ENCODE measurements at regions not wholly inside any gene's neighbourhood (a gene's known extent, or its start where the extent isn't known, plus 50 kb on each side); places are given as distances from the start of the nearest gene placed in this dataset.
A peak's percentile ranks its signal among the peaks of the same experiment; 100 is the strongest.

DNA sequence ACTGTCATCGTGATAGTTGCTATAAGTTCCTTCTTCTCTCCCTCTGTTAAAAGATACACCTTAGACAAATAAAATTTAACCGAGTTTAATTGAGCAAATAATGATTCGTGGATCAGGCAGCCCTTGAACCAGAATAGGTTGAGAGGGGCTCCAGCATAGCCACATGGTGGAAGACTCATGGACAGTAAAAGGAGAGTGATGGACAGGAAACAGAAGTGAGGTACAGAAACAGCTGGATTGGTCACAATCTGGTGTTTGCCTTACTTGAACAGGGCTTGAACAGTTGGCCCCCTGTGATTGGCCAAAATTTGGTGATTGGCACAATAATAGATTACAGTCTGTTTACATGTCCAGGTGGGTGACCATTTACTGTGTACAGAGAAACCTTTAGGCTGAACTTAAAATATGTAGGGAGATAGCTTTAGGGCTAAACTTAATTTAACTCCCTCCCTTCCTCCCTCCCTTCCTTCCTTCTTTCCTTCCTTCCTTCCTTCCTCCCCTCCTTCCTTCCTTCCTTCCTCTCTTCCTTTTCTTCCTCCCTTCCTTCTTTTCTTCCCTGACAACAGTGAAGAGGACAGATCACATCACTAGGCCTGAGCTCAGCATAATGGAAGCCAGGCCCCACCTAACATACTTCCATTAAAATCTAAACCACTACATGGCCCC lies 531.8 kb upstream of the JARID2 start:
- no peak for DNase-seq (ENCODE audit: low spot score)
- intact Hi-C loops (cut with DNase I) = no loop called here

DNA sequence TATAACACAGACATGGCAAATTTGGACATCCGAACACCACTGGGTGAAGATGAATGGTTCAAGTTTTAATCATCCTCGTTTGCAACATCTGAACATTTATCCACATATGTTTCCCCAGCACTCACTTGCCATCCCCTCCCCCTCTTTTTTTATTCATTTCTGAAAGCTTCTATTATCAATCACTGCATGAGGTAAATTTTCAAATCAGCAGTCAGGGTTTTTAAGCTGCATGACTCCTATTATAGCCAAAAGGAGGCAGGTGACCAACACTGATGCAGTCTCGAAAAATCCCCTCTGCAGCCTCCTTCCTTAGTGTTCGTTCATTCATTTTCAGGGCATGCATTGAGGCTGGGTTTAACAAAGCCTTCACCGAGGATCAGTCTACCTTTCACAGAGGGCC lies 530.8 kb upstream of the JARID2 start:
- intact Hi-C loops (cut with DNase I) = no loop called here
- no peak for DNase-seq (ENCODE audit: low spot score)

- no peak for DNase-seq (ENCODE audit: low spot score)
- intact Hi-C loops (cut with DNase I) = no loop called here
Measured at GRCh38 chr6:14716499-14717146, 529.2 kb upstream of the JARID2 start.

GRCh38 chr6:14717307-14717706 lies 528.6 kb upstream of the JARID2 start:
- intact Hi-C loops (cut with DNase I) = no loop called here
- no peak for DNase-seq (ENCODE audit: low spot score)

- intact Hi-C loops (cut with DNase I) = no loop called here
- no peak for DNase-seq (ENCODE audit: low spot score)
Measured at GRCh38 chr6:14718861-14719260, 527.0 kb upstream of the JARID2 start.

DNA sequence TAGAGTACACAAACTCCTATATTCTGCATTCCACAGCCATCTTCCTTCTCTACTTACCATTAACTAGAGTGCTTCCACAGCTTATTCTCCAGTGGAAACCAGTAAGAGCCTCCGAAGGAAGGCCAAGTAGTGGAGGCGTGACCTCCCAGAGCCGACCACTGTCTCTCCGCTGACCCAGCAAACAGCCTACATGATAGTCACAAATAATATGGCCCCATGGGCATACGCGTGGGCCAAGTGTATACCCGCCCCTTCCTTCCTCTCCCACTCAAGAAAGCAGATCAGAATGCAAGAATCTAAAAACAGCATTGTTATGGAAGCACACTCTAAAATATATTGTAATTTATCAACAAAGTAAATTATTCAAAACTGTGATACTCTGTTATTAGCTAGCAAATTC lies 526.6 kb upstream of the JARID2 start:
- intact Hi-C loops (cut with DNase I) = no loop called here
- DNase-seq (ENCODE audit: low spot score) = no peak

DNA sequence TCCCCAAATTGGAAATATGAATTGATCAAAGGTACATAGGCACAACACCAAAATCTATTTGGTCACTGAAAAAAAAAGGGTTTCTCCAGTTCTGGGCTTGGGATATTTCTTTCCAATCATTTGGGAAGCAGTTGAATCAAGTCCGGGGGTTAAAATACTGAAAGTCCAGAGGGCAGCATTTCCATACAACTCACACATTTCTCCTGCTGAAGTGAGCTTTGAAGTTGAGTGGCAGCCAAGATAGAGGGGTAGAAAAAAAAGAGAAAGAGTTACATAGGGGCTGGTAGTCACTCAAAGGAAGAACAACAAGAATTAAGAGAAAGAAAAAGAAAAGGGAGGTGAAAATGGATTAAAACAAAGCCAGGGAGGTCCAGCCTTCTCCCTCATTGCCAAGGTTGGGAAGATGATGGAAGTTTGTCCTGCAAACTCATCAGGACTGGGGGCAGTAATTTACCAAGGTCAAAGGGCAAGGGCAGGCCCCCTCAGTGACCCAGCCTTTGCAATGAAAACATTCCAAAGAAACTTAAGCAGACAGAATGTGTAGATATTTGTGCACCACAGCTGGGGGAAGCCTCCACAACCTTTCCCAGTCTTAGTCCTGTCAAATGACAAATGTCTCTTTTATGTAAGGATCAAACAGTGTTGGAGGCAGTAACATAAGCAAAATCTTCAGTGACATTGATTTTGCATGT lies 525.3 kb upstream of the JARID2 start:
- intact Hi-C loops (cut with DNase I) = loop anchor here in 1 of 2 donors (1.0 kb wide), 1 partner anchor 8 kb away; no protein-coding TSS in a partner anchor
- DNase-seq (ENCODE audit: low spot score) = no peak

GRCh38 chr6:14721103-14721758 lies 524.6 kb upstream of the JARID2 start:
- DNase-seq (ENCODE audit: low spot score) = no peak
- intact Hi-C loops (cut with DNase I) = no loop called here

DNA sequence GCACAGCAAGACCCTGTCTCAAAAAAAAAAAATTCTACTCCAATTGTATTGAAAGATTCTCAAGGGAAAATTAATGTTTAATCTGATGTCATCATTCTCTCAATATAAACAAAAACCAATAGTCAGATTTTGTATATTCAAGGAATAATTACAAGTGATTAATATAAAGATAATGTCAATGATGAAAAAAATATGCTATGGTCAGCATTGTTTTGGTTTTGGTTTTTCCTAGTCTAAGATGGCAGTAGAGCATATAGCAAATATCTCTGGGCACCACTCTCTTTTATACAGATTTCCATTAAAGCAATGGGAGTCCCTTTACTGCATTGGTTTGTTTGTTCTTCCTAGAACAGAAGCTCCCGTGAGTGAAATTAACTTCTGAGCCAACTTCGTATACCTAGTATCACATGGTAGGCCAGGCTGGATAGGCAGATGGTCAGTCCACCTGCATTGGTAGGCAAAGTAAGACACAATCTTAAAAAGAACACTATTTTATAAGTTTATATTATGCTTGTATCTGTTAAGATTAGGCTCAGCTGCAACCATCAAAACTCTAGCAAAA lies 523.8 kb upstream of the JARID2 start:
- intact Hi-C loops (cut with DNase I) = no loop called here
- no peak for DNase-seq (ENCODE audit: low spot score)

GRCh38 chr6:14722704-14723103 lies 523.2 kb upstream of the JARID2 start:
- intact Hi-C loops (cut with DNase I) = no loop called here
- DNase-seq (ENCODE audit: low spot score) = no peak

- DNase-seq (ENCODE audit: low spot score) = no peak
- intact Hi-C loops (cut with DNase I) = no loop called here
Measured at GRCh38 chr6:14723535-14724086, 522.3 kb upstream of the JARID2 start.

DNA sequence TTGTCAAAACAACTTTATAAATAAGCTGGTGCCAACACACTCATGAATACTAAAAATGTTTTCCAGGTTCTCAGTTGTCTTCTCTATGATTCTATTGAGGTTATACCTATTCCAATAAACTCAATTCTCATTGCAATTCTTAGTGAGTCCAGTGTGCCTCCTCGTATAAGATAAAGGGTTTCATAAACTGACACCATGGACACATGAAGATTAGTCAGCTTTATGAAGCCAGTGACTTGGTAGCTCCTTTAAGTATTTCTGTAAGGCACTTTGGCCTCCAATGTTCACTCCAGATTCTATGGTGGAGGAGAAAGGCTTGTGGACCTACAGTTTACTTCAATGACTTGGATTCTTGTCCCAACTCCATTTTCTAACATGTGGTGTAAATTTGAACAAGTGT lies 521.3 kb upstream of the JARID2 start:
- intact Hi-C loops (cut with DNase I) = no loop called here
- DNase-seq (ENCODE audit: low spot score) = no peak

GRCh38 chr6:14726816-14727493 lies 518.9 kb upstream of the JARID2 start:
- intact Hi-C loops (cut with DNase I) = no loop called here
- DNase-seq (ENCODE audit: low spot score) = no peak

DNA sequence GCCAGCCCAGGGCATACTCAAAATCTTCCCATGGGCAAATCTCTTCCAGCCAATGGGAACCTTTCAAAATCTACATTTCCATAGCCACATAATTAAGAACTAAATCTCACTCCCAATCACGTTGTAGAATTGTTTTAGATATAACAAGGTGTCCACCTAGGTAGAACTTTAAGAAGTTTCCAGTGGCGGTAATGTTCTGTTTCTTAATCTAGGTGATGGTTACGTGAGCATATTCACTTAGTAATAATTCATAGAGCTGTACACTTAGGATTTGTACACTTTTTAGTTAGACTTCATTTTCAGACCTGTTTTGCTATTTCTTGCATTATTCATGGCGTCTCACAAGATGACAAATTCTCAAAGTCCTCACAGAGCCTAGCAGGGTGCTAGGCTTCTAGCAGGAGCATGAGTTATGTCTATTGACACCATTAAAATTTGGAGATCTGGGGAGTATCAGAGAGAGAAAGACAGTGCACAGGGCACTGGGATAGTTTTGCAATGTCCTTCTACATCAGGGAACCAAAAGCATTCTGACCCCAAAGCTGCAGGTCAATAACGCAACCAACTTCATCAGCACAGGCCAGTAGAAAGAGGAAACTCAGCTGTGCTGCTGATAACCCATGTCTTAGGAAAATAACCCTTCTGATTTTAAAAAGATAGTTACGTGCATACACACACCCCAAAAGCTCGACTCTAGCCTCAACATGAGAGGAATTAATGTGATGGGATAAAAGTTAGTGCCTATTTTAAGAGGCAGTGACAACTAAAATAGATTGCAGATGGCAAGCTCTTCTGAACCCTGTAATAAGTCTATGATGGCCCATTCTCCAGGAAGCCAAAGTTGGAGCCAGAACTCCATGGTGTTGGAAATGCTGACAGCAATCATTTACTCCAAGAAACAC lies 518.1 kb upstream of the JARID2 start:
- intact Hi-C loops (cut with DNase I) = loop anchor here in 1 of 2 donors (1.0 kb wide), 1 partner anchor 7 kb away; no protein-coding TSS in a partner anchor
- DNase-seq (ENCODE audit: low spot score) = no peak

GRCh38 chr6:14728396-14729024 lies 517.4 kb upstream of the JARID2 start:
- DNase-seq (ENCODE audit: low spot score) = peak; percentile 87
- intact Hi-C loops (cut with DNase I) = loop anchor here in 1 of 2 donors (1.0 kb wide), 1 partner anchor 8 kb away; no protein-coding TSS in a partner anchor

DNA sequence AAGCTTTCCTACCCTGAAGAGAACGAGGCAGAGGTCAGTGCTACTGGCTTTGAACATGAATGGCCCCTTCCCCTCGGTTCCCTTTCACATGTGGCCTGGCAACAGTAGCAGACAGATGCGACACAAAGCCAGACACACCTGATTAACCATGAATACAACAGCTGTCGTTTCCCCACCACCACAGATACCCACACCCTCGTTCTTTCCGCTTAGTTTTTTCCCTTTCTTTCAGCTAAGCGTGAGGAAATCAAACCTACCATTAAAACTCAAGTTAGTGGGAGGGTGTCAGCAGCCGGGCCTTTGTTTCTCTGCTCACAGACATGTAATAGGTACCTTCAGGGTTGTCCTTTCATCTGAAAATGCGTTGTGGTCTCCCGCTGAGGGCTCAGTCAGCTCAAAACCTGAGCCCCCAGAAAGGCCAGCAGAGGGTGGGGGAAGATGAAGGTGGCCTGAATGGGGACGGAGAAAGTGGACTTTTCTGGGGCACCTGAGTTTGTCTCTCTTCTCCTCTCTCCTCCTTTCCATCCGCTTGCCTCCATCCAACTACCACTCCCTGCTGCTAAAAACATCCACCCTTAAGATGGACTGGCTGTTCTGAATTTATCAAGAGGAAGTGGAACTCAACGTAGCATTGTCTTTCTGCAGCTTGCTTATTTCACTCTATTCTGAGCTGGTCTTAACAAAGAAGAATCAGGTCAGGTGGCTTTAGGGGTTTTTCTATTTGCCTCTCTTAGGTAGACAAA lies 516.6 kb upstream of the JARID2 start:
- intact Hi-C loops (cut with DNase I) = no loop called here
- DNase-seq (ENCODE audit: low spot score) = no peak

DNA sequence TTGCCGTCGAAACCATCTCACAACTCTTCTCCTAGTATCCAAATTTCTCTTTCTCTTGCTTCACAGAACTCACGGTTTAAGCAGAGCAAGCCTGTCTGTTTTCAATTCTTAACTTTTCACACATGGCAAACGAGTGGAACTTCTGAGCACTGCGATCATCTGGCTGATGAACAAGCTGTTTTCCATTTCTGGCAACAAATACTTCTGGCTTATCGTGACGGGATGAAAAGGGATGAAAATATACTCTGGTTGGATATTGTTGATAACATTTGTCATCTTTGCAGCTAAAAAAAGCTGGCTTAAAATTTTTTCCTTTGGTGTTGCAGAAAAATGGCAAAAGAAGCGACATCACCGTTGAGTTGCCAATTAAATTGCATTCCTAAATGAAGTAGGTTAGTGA lies 515.2 kb upstream of the JARID2 start:
- no peak for DNase-seq (ENCODE audit: low spot score)
- intact Hi-C loops (cut with DNase I) = no loop called here
